ENCODE measurements at regions not wholly inside any gene's neighbourhood (a gene's known extent, or its start where the extent isn't known, plus 50 kb on each side); places are given as distances from the start of the nearest gene placed in this dataset.

- Histone ChIP-seq H3K4me3 (no peak overlapping the region), H3K4me1 (no peaks in the 10 kb centered on the region), H3K9me3 (no peaks in the 10 kb centered on the region), H3K36me3 (no peaks in the 10 kb centered on the region), H3K27ac (no peak overlapping the region), H3K27me3 (no peaks in the 10 kb centered on the region)
- intact Hi-C loops (cut with DNase I) = no loop called here
- no peak for DNase-seq
- TF ChIP-seq CTCF (IDR thresholded peaks at IDR 0.05) = no peak
- ATAC-seq = peak; percentile 48
These were observed 331.1 kb upstream of the SLC14A2 start for GRCh38 chr18:45284174-45284573.

GRCh38 chr18:45284851-45285250, 330.4 kb upstream of the SLC14A2 start:
- intact Hi-C loops (cut with DNase I) = no loop called here
- Histone ChIP-seq H3K4me3 (no peak overlapping the region), H3K4me1 (no peaks in the 10 kb centered on the region), H3K9me3 (no peaks in the 10 kb centered on the region), H3K27ac (no peak overlapping the region), H3K27me3 (no peaks in the 10 kb centered on the region), H3K36me3 (no peaks in the 10 kb centered on the region)
- DNase-seq = no peak
- no peak for ATAC-seq
- TF ChIP-seq CTCF (IDR thresholded peaks at IDR 0.05) = no peak

- no peak for TF ChIP-seq CTCF (IDR thresholded peaks at IDR 0.05)
- Histone ChIP-seq H3K9me3 (no peaks in the 10 kb centered on the region), H3K27ac (no peak overlapping the region), H3K4me1 (no peaks in the 10 kb centered on the region), H3K36me3 (no peaks in the 10 kb centered on the region), H3K27me3 (no peaks in the 10 kb centered on the region), H3K4me3 (no peak overlapping the region)
- ATAC-seq = no peak
- intact Hi-C loops (cut with DNase I) = no loop called here
- DNase-seq = no peak
These were observed 330.0 kb upstream of the SLC14A2 start for GRCh38 chr18:45285251-45285650.

GRCh38 chr18:45286431-45286830, 328.8 kb upstream of the SLC14A2 start:
- ATAC-seq (no peak), DNase-seq (no peak)
- intact Hi-C loops (cut with DNase I) = no loop called here
- no peaks in the 10 kb centered on the region for H3K36me3 ChIP-seq
- H3K27me3 ChIP-seq = no peaks in the 10 kb centered on the region
- no peak overlapping the region for H3K4me3 ChIP-seq
- H3K4me1 ChIP-seq = no peaks in the 10 kb centered on the region
- H3K9me3 ChIP-seq = no peaks in the 10 kb centered on the region
- no peak for TF ChIP-seq CTCF (IDR thresholded peaks at IDR 0.05)
- H3K27ac ChIP-seq = no peak overlapping the region

DNA sequence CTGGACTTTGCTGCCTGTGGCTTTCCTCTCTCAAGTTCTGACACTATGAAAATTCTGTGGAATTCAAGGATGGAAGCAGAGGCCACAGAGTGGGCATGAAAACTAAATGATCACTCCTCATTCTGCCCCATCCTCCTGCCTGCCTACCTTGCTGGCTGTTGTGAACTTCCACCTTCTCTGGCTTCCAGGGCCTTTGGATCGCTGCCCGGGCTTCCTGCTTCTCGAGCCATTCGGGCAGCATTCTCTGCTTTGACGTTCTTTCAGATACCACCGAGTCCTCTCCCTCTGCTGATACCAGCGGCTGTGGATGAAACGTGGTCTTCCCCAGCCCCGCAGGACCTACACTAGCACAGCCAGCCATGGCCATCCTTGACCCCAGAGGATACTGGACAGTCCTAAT, 327.7 kb upstream of the SLC14A2 start:
- DNase-seq = no peak
- ATAC-seq = no peak
- H3K4me3 ChIP-seq = no peak overlapping the region
- no peaks in the 10 kb centered on the region for H3K9me3 ChIP-seq
- no peaks in the 10 kb centered on the region for H3K4me1 ChIP-seq
- no peaks in the 10 kb centered on the region for H3K36me3 ChIP-seq
- intact Hi-C loops (cut with DNase I) = no loop called here
- TF ChIP-seq CTCF (IDR thresholded peaks at IDR 0.05) = no peak
- H3K27ac ChIP-seq = no peak overlapping the region
- no peaks in the 10 kb centered on the region for H3K27me3 ChIP-seq

- intact Hi-C loops (cut with DNase I) = no loop called here
- no peaks in the 10 kb centered on the region for H3K9me3 ChIP-seq
- no peak overlapping the region for H3K4me3 ChIP-seq
- no peaks in the 10 kb centered on the region for H3K4me1 ChIP-seq
- TF ChIP-seq CTCF (IDR thresholded peaks at IDR 0.05) = no peak
- DNase-seq (no peak), ATAC-seq (no peak)
- H3K36me3 ChIP-seq = no peaks in the 10 kb centered on the region
- no peak overlapping the region for H3K27ac ChIP-seq
- H3K27me3 ChIP-seq = no peaks in the 10 kb centered on the region
These were observed 324.9 kb upstream of the SLC14A2 start for GRCh38 chr18:45290364-45290763.

All from upper lobe of right lung (tissue), 1 donor.